ENCODE measurements at regions not wholly inside any gene's neighbourhood (a gene's known extent, or its start where the extent isn't known, plus 50 kb on each side); places are given as distances from the start of the nearest gene placed in this dataset.

- DNase-seq (ENCODE audit: insufficient read length, low spot score) (no peak), FAIRE-seq (no peak)
- TF ChIP-seq CTCF (IDR thresholded peaks at IDR 0.05; ENCODE audit: insufficient read depth, missing control alignments): no peak
Measured at GRCh38 chr6:68342286-68342685, 292.8 kb upstream of the ADGRB3 start.

DNA sequence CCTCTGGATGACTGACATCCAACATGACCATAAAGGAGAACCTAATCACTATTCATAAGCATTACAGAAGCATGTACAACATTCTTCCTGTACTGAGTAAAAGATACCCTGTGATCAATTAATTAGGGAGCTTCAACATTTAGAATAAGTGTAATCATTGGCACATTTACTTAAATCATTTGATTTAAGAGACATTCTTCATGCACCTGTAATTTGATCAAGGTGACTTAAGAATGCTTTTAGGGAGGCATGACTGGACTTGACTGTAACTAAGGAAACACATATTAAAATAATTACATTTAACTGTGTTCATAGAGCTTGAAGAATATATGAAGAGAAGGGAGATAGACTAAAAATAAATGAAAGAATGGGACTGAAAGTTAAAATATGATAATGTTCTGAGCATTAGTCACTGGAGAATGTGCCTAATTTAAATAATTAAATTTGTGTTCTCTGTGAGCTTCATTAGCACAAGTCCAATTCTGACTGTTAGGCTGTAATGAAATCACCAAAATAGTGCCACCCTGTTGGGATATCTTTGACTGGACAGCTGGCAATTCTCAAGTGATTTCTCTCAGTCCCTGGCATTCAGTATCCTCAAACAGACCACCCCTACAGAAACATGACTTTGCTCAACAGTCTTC lies 295.5 kb upstream of the ADGRB3 start:
- no peak for TF ChIP-seq CTCF (IDR thresholded peaks at IDR 0.05; ENCODE audit: insufficient read depth, missing control alignments)
- FAIRE-seq: no peak
- no peak for DNase-seq (ENCODE audit: insufficient read length, low spot score)

DNA sequence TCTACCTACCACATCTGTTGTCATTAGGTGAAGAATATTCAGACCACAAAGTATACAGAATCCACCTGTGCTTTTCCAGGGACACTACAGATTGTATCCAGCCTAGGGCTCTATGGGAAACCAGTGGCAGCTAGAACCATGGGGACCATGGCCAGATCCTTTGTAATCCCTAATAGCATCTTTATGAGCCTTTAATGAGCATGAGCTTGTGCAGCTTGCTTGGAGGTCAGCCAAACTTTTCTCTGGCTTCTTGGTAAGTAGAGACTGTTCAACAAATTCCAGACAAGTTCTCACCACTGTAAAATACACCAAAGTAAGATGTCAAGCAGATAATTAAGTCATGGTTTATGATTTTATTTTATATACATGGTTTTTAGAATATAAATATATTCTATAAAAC lies 301.6 kb upstream of the ADGRB3 start:
- no peak for TF ChIP-seq CTCF (IDR thresholded peaks at IDR 0.05; ENCODE audit: insufficient read depth, missing control alignments)
- no peak for DNase-seq (ENCODE audit: insufficient read length, low spot score)
- no peak for FAIRE-seq

- no peak for FAIRE-seq
- TF ChIP-seq CTCF (IDR thresholded peaks at IDR 0.05; ENCODE audit: insufficient read depth, missing control alignments): no peak
- no peak for DNase-seq (ENCODE audit: insufficient read length, low spot score)
Measured at GRCh38 chr6:68328156-68328555, 306.9 kb upstream of the ADGRB3 start.

DNA sequence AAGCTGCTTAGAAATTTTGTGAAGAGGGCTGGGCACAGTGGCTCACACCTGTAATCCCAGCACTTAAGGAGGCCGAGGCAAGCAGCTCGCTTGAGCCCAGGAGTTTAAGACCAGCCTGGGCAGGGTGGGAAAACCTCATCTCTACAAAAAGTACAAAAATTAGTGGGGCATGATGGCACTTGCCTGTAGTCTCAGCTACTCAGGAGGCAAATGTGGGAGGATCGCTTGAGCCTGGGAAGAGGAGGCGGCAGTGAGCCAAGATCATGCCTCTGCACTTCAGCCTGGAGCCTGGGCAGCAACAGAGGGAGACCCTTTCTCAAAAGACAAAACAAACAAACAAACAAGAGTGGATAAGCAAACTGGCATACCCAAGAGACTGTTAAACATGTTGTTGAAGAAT lies 308.3 kb upstream of the ADGRB3 start:
- DNase-seq (ENCODE audit: insufficient read length, low spot score) (no peak), FAIRE-seq (no peak)
- TF ChIP-seq CTCF (IDR thresholded peaks at IDR 0.05; ENCODE audit: insufficient read depth, missing control alignments): no peak

DNA sequence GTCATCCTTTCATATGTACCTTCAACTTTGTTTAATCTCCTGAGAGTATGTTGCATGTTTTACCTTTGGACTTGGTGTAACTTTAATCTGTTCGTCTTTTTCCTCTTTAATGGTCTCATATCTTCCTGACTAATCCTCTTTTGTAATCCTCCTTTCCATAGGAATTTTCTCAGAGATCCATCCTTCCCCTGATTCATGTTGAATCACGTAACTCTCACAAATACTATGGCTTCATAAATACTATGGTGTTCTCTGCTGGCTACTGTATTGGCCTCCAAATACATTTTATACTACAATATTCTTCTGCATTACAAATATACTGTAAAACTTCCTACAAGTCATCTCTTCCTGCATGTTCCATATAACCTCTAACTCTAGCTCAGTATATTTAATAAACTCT lies 317.7 kb upstream of the ADGRB3 start:
- FAIRE-seq: no peak
- no peak for DNase-seq (ENCODE audit: insufficient read length, low spot score)
- no peak for TF ChIP-seq CTCF (IDR thresholded peaks at IDR 0.05; ENCODE audit: insufficient read depth, missing control alignments)

GRCh38 chr6:68313911-68314310 lies 321.2 kb upstream of the ADGRB3 start:
- peak; percentile 26 for TF ChIP-seq CTCF (IDR thresholded peaks at IDR 0.05; ENCODE audit: insufficient read depth, missing control alignments)
- FAIRE-seq: no peak
- no peak for DNase-seq (ENCODE audit: insufficient read length, low spot score)
